BJ (cell line): ENCODE measurements at regions not wholly inside any gene's neighbourhood (a gene's known extent, or its start where the extent isn't known, plus 50 kb on each side); places are given as distances from the start of the nearest gene placed in this dataset.

Source experiments
- CTCF ChIA-PET: fragments of 350-600 bp; formaldehyde crosslinking; extraction: SDS; loops from one replicate; lab custom pipeline; 2021; ENCODE audit warnings: antibody characterized with exemption, inconsistent platforms; lab: Yijun Ruan, JAX
- POLR2A ChIA-PET: fragments of 300-600 bp; sonication (Branson Sonifier 250); formaldehyde crosslinking; extraction: SDS; loops from one replicate; lab custom pipeline; 2021; ENCODE audit warnings: antibody characterized with exemption; lab: Charles Lee
- DNase-seq: peaks from one replicate; pipeline ENCODE4 v3.0.0-alpha.2; 2011; ENCODE audit warnings: low read depth
- H3K27me3 ChIP-seq: 2 replicates; pipeline ENCODE4 v1.6.0; 2011; ENCODE audit warnings: low read length; ENCODE audit not compliant: control insufficient read depth, insufficient read depth
- H3K36me3 ChIP-seq: 2 replicates; pipeline ENCODE4 v1.5.1; 2011; ENCODE audit warnings: low read length; ENCODE audit not compliant: control insufficient read depth, insufficient read depth
- H3K4me3 ChIP-seq: 2 replicates; pipeline ENCODE4 v1.5.1; 2011; ENCODE audit warnings: low read depth, mild to moderate bottlenecking, control low read depth, low read length
- TF ChIP-seq, protein P1 (sequence below): IDR thresholded peaks from 2 replicates; pipeline ENCODE4 v1.5.1; 2011; ENCODE audit warnings: low read depth, mild to moderate bottlenecking, control low read depth, inconsistent platforms, low read length, moderate library complexity; ENCODE audit not compliant: insufficient read depth

DNA sequence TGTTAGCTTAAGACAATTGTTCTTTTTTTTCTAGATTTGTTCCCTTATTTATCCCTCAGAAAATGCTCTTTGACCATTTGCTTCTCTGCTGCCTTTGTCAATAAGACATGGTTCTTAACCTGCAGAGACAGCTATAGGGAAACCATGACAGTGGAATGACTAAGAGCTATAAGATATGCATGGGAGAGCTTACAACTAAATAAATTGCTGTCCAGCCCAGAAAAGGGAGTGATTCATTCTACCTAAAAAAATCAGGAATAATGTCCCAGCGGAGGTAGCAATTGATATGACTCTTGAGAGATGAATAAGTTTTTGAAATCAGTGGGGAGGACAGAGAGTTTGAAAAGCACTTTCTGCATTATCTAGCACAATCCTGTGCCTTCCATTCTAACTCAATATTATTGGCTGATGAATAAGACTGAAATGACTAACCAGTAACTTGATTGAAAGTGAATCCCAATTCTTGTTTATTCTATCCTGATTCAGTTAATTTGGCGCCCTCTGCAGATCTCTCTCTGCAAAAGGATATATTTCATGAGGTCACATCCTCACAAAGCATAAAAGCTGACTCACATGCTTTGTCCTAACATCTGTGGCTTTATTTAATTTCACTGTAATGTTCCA is 680.5 kb upstream of the API5 start:
- DNase-seq = peak; percentile 1
- TF ChIP-seq, protein P1, sequence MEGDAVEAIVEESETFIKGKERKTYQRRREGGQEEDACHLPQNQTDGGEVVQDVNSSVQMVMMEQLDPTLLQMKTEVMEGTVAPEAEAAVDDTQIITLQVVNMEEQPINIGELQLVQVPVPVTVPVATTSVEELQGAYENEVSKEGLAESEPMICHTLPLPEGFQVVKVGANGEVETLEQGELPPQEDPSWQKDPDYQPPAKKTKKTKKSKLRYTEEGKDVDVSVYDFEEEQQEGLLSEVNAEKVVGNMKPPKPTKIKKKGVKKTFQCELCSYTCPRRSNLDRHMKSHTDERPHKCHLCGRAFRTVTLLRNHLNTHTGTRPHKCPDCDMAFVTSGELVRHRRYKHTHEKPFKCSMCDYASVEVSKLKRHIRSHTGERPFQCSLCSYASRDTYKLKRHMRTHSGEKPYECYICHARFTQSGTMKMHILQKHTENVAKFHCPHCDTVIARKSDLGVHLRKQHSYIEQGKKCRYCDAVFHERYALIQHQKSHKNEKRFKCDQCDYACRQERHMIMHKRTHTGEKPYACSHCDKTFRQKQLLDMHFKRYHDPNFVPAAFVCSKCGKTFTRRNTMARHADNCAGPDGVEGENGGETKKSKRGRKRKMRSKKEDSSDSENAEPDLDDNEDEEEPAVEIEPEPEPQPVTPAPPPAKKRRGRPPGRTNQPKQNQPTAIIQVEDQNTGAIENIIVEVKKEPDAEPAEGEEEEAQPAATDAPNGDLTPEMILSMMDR = 0 out of 2 replicates have a peak, but pooled peaks have one; percentile 14
- Histone ChIP-seq H3K4me3 (no peak overlapping the region), H3K36me3 (no peaks in the 10 kb centered on the region), H3K27me3 (no peaks in the 10 kb centered on the region)
- POLR2A ChIA-PET = no interaction called here
- CTCF ChIA-PET = no interaction called here

DNA sequence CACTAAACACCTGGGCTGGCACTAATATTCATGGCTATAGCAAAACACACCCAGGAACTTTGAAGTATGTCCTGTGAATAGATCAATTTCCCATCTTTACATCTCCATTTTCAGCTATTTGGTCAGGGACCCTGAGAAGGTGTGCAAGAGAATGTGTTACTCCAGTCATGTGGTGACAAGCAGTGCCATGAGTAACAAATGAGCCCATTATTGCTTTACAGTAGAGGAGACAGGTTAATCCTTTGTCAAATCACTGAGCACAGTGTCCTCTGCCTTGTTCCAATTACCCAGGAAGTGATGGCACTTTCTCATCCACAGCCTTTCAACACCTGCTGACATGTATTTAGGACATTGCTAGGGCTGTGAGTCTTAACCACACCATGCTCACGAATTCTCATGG is 664.8 kb upstream of the API5 start:
- TF ChIP-seq, protein P1 = no peak
- no peak for DNase-seq
- ChIA-PET POLR2A (no interaction called here), CTCF (no interaction called here)
- H3K36me3 ChIP-seq = no peaks in the 10 kb centered on the region
- H3K27me3 ChIP-seq = no peaks in the 10 kb centered on the region
- H3K4me3 ChIP-seq = no peak overlapping the region

GRCh38 chr11:42647993-42648392 is 663.8 kb upstream of the API5 start:
- TF ChIP-seq, protein P1 = no peak
- CTCF ChIA-PET = no interaction called here
- POLR2A ChIA-PET = no interaction called here

DNA sequence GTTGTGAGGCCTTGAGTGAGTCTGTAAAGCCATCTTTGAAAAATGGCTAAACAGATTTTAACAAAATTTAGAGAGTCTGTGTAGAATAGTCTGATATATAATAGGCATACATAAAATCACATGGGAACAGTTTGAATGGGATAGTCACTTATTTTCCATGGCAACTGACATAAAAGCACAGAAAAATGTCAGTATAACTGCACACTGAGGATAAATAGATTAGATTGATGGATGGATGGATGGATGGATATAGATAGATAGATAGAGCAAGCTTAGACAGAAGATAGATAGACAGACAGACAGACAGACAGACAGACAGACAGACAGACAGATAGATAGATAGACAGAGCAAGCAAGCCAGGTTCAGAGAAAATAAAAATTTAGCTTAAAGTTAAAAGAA is 660.2 kb upstream of the API5 start:
- CTCF ChIA-PET = interaction anchor here (1.3 kb wide), 1 partner anchor 9 kb away, joined by 3 read pairs; no protein-coding TSS in a partner anchor
- TF ChIP-seq, protein P1 = no peak
- Histone ChIP-seq H3K36me3 (no peaks in the 10 kb centered on the region), H3K4me3 (no peak overlapping the region), H3K27me3 (no peaks in the 10 kb centered on the region)
- no peak for DNase-seq
- POLR2A ChIA-PET = no interaction called here

More at GRCh38 chr11:42647993-42648392, 663.8 kb upstream of the API5 start:
- DNase-seq = no peak
- H3K27me3 ChIP-seq = no peaks in the 10 kb centered on the region
- no peaks in the 10 kb centered on the region for H3K36me3 ChIP-seq
- H3K4me3 ChIP-seq = no peak overlapping the region

DNA sequence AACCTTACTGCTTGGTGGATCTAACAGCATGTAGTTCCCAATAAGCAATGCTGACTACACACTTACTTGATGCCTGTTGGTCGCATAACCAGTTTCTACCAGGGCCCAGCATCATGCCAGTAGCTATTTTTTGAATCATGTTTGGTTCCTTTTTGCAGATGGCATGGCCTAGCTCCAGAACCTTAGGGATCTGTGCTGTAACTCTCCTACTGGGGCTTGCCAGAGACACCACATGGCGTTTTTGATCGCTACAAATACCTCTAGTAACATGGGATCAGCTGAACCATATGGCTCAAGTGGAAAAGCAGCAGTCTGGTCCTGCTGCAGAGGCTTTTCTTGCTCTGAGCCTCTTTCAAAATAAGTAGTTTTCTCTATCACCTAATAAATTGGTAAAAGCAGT is 654.6 kb upstream of the API5 start:
- TF ChIP-seq, protein P1 = no peak
- ChIA-PET POLR2A (no interaction called here), CTCF (no interaction called here)

More for the DNA sequence above, 654.6 kb upstream of the API5 start:
- Histone ChIP-seq H3K4me3 (no peak overlapping the region), H3K36me3 (no peaks in the 10 kb centered on the region), H3K27me3 (no peaks in the 10 kb centered on the region)
- no peak for DNase-seq
